ENCODE measurements at regions not wholly inside any gene's neighbourhood (a gene's known extent, or its start where the extent isn't known, plus 50 kb on each side); places are given as distances from the start of the nearest gene placed in this dataset.

GRCh38 chr5:74492230-74492629 lies 148.3 kb downstream of the ENC1 start:
- Histone ChIP-seq H3K27ac (ENCODE audit: low read depth, low read length) (no peak overlapping the region), H2BK5ac (ENCODE audit: low read depth, low read length) (no peak overlapping the region), H2BK20ac (ENCODE audit: low read length) (no peak overlapping the region), H3K79me1 (ENCODE audit: low read depth, low read length) (no peaks in the 10 kb centered on the region), H3K9me3 (ENCODE audit: insufficient read depth in 2 of 2, low read depth in 1 of 2, low read length in 1 of 2) (no peaks in the 10 kb centered on the region), H4K20me1 (replicated peaks in 1 of 2; ENCODE audit: control insufficient read depth in 1 of 2, insufficient read depth in 2 of 2, low read length in 2 of 2) (no peaks in the 10 kb centered on the region), H2AFZ (ENCODE audit: low read length) (no peak overlapping the region), H4K5ac (ENCODE audit: insufficient read length, low read depth, low read length) (no peak overlapping the region), H3K4me1 (replicated peaks in 1 of 4; ENCODE audit: control insufficient read depth in 3 of 4, insufficient read depth in 4 of 4, low read length in 3 of 4) (no peaks in the 10 kb centered on the region), H4K91ac (replicated peaks; ENCODE audit: insufficient read length, low read length) (no peak overlapping the region), H2AK5ac (ENCODE audit: low read depth, low read length) (no peak overlapping the region), H2BK12ac (ENCODE audit: low read depth, low read length) (no peak overlapping the region), H3K18ac (ENCODE audit: extremely low read depth, low read length) (no peak overlapping the region), H3K4me3 (ENCODE audit: extremely low read depth in 1 of 4, insufficient read depth in 2 of 4, low read depth in 3 of 4, low read length in 4 of 4) (no peak overlapping the region), H3K9ac (replicated peaks in 1 of 4; ENCODE audit: extremely low read depth in 1 of 4, low read depth in 3 of 4, low read length in 3 of 4) (no peak overlapping the region), H3K56ac (replicated peaks; ENCODE audit: insufficient read length, low read depth, low read length) (no peak overlapping the region), H4K8ac (ENCODE audit: extremely low read depth, insufficient read depth, low read length) (no peak overlapping the region), H3K79me2 (ENCODE audit: control insufficient read depth in 1 of 2, insufficient read depth in 2 of 2, low read length in 2 of 2) (no peaks in the 10 kb centered on the region), H2BK15ac (ENCODE audit: low read length) (no peak overlapping the region), H3K4me2 (ENCODE audit: insufficient read depth in 1 of 2, low read depth in 2 of 2, low read length in 2 of 2) (no peak overlapping the region), H3K4ac (replicated peaks; ENCODE audit: insufficient read length, low read depth, low read length) (no peak overlapping the region), H3K23me2 (ENCODE audit: low read depth, low read length) (no peaks in the 10 kb centered on the region), H3K14ac (ENCODE audit: insufficient read length) (no peak overlapping the region), H3K27me3 (replicated peaks in 1 of 4; ENCODE audit: control insufficient read depth in 3 of 4, extremely low read depth in 1 of 4, insufficient read depth in 3 of 4, low read length in 3 of 4) (no peaks in the 10 kb centered on the region), H3K23ac (ENCODE audit: insufficient read length) (no peak overlapping the region), H3K36me3 (ENCODE audit: control insufficient read depth in 2 of 4, insufficient read depth in 4 of 4, low read length in 3 of 4) (no peaks in the 10 kb centered on the region), H2BK120ac (replicated peaks; ENCODE audit: low read depth, low read length) (no peak overlapping the region)
- no peak for DNase-seq (ENCODE audit: low read depth in 1 of 2, low spot score in 2 of 2)
- TF ChIP-seq RBBP5 (IDR thresholded peaks at IDR 0.05; ENCODE audit: borderline replicate concordance, low read depth, low read length) (no peak), TAF1 (IDR thresholded peaks at IDR 0.05; ENCODE audit: low read depth, low read length) (no peak), JUND (IDR thresholded peaks at IDR 0.05; ENCODE audit: low read length) (no peak), CREB1 (IDR thresholded peaks at IDR 0.05) (no peak), CHD2 (IDR thresholded peaks at IDR 0.05; ENCODE audit: low read length) (no peak), SIX5 (IDR thresholded peaks at IDR 0.05; ENCODE audit: low read depth, low read length) (no peak), NRF1 (IDR thresholded peaks at IDR 0.05; ENCODE audit: low read depth, low read length) (no peak), RXRA (IDR thresholded peaks at IDR 0.05; ENCODE audit: insufficient read depth, low read depth, low read length) (no peak), YY1 (IDR thresholded peaks at IDR 0.05; ENCODE audit: low read depth, low read length) (no peak), GABPA (IDR thresholded peaks at IDR 0.05; ENCODE audit: borderline replicate concordance, insufficient read depth, low read length) (no peak), SRF (IDR thresholded peaks at IDR 0.05; ENCODE audit: low read depth, low read length) (no peak)
- TF ChIP-seq, protein P1, sequence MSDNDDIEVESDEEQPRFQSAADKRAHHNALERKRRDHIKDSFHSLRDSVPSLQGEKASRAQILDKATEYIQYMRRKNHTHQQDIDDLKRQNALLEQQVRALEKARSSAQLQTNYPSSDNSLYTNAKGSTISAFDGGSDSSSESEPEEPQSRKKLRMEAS (IDR thresholded peaks at IDR 0.05), result no peak
- no peak for FAIRE-seq
- CTCF ChIA-PET (ENCODE audit: partially characterized antibody), result interaction anchor here (0.8 to 1.5 kb wide), 3 partner anchors 11 to 436 kb away, joined by 3 to 4 read pairs (median 3); no protein-coding TSS in a partner anchor
- WGBS, 2 experiments (ENCODE audit: extremely low coverage in 1 of 2, insufficient coverage in 1 of 2, insufficient read length in 1 of 2, insufficient replicate concordance in 2 of 2, low coverage in 1 of 2, low lambda C conversion rate in 2 of 2, missing lambda C conversion rate in 1 of 2), result 60% methylated on average over 2 of the region's 2 CpGs; no CpG with 5 or more reads in 1 of the 2 experiments
- POLR2A ChIA-PET (ENCODE audit: partially characterized antibody), result no interaction called here
